ENCODE measurements at regions not wholly inside any gene's neighbourhood (a gene's known extent, or its start where the extent isn't known, plus 50 kb on each side); places are given as distances from the start of the nearest gene placed in this dataset.

GRCh38 chrY:15179890-15180289 is 655.6 kb downstream of the NLGN4Y start (continued):
- no peak for TF ChIP-seq REST (IDR thresholded peaks at IDR 0.05; ENCODE audit: unreplicated experiment)
- no peak for TF ChIP-seq POLR2AphosphoS5 (IDR thresholded peaks at IDR 0.05; ENCODE audit: low read depth)

GRCh38 chrY:15229056-15229455 is 704.7 kb downstream of the NLGN4Y start:
- Histone ChIP-seq H3K27ac (ENCODE audit: low read depth) (no peak overlapping the region), H3K79me2 (replicated peaks; ENCODE audit: insufficient read depth) (no peaks in the 10 kb centered on the region), H3K4me1 (ENCODE audit: insufficient read depth) (no peaks in the 10 kb centered on the region), H3F3A (replicated peaks; ENCODE audit: low read depth) (no peaks in the 10 kb centered on the region), H3K4me2 (no peak overlapping the region), H4K20me1 (replicated peaks; ENCODE audit: insufficient read depth) (no peaks in the 10 kb centered on the region), H3K36me3 (ENCODE audit: insufficient read depth) (no peaks in the 10 kb centered on the region), H3K9me2 (ENCODE audit: insufficient read depth) (no peaks in the 10 kb centered on the region), H2AFZ (no peak overlapping the region), H3K4me3 (no peak overlapping the region), H3K27me3 (ENCODE audit: insufficient read depth) (no peaks in the 10 kb centered on the region)
- Mint-ChIP-seq H3K9me3 (no peaks in the 10 kb centered on the region; the same call in 2 of the 3 replicates), H3K4me1 (no peaks in the 10 kb centered on the region), H3K27me3 (ENCODE audit: insufficient read depth, low read depth, poor library complexity) (no peaks in the 10 kb centered on the region), H3K27ac (no peak overlapping the region), H3K36me3 (ENCODE audit: low read depth) (peaks cover 3% of the 10 kb centered on the region; the same call in 1 of the 3 replicates), H3K4me3 (no peak overlapping the region)
- TF ChIP-seq CTCF (conservative IDR thresholded peaks at IDR 0.05; ENCODE audit: low read depth in 2 of 2), result peak; percentile 42 to 45
- TF ChIP-seq NANOG (IDR thresholded peaks at IDR 0.05; ENCODE audit: borderline replicate concordance), result no peak
- ATAC-seq, result no peak
- DNase-seq (ENCODE audit: low spot score), result peak; percentile 38

- Histone ChIP-seq H3K27ac (ENCODE audit: low read depth) (no peak overlapping the region), H3K4me1 (ENCODE audit: insufficient read depth) (peaks cover 4% of the 10 kb centered on the region), H3F3A (replicated peaks; ENCODE audit: low read depth) (no peaks in the 10 kb centered on the region), H3K79me2 (replicated peaks; ENCODE audit: insufficient read depth) (no peaks in the 10 kb centered on the region), H2AFZ (no peak overlapping the region), H4K20me1 (replicated peaks; ENCODE audit: insufficient read depth) (no peaks in the 10 kb centered on the region), H3K9me2 (ENCODE audit: insufficient read depth) (no peaks in the 10 kb centered on the region), H3K4me2 (peak overlapping the region; percentile 51; the same call in 1 of the 2 replicates), H3K4me3 (no peak overlapping the region), H3K27me3 (ENCODE audit: insufficient read depth) (no peaks in the 10 kb centered on the region), H3K36me3 (ENCODE audit: insufficient read depth) (no peaks in the 10 kb centered on the region)
- Mint-ChIP-seq H3K27me3 (ENCODE audit: insufficient read depth, low read depth, poor library complexity) (no peaks in the 10 kb centered on the region), H3K9me3 (no peaks in the 10 kb centered on the region; the same call in 2 of the 3 replicates), H3K4me1 (peaks cover 14% of the 10 kb centered on the region; the same call in 2 of the 3 replicates), H3K27ac (no peak overlapping the region), H3K4me3 (no peak overlapping the region), H3K36me3 (ENCODE audit: low read depth) (no peaks in the 10 kb centered on the region)
- ATAC-seq (peak; percentile 50), DNase-seq (ENCODE audit: low spot score) (peak; percentile 6)
- TF ChIP-seq ZNF462 (CRISPR knock-in tag; IDR thresholded peaks at IDR 0.05), result peak; percentile 19; the same call in 1 of the 2 replicates
- TF ChIP-seq CTCF (conservative IDR thresholded peaks at IDR 0.05; ENCODE audit: low read depth in 2 of 2), result no peak
Measured at GRCh38 chrY:15239596-15240132, 715.3 kb downstream of the NLGN4Y start.
